ENCODE measurements at regions not wholly inside any gene's neighbourhood (a gene's known extent, or its start where the extent isn't known, plus 50 kb on each side); places are given as distances from the start of the nearest gene placed in this dataset.

- peak; percentile 58 for ATAC-seq (ENCODE audit: low read depth)
- peak overlapping the region; percentile 14 for H3K4me3 Mint-ChIP-seq
- H3K27me3 Mint-ChIP-seq = peaks cover 3% of the 10 kb centered on the region
- H3K27ac Mint-ChIP-seq = no peak overlapping the region
- H3K36me3 Mint-ChIP-seq = no peaks in the 10 kb centered on the region
- H3K9me3 Mint-ChIP-seq = no peaks in the 10 kb centered on the region
- DNase-seq (ENCODE audit: low spot score in 2 of 2) = peak; percentile 63 to 71
- peaks cover 16% of the 10 kb centered on the region for H3K4me1 Mint-ChIP-seq
Measured at GRCh38 chr14:101707068-101707842, 54.3 kb upstream of the PPP2R5C start.

GRCh38 chr14:101707863-101708620 is 53.5 kb upstream of the PPP2R5C start:
- Mint-ChIP-seq H3K4me3 (no peak overlapping the region), H3K9me3 (no peaks in the 10 kb centered on the region), H3K36me3 (no peaks in the 10 kb centered on the region), H3K27ac (no peak overlapping the region), H3K27me3 (peaks cover 3% of the 10 kb centered on the region), H3K4me1 (peaks cover 16% of the 10 kb centered on the region)
- DNase-seq (ENCODE audit: low spot score in 2 of 2) (no peak), ATAC-seq (ENCODE audit: low read depth) (no peak)

- ATAC-seq (ENCODE audit: low read depth) = no peak
Measured at GRCh38 chr14:101708853-101709532, 52.5 kb upstream of the PPP2R5C start.

GRCh38 chr14:101709533-101709881 is 52.0 kb upstream of the PPP2R5C start:
- peaks cover 5% of the 10 kb centered on the region for H3K27me3 Mint-ChIP-seq
- peaks cover 1% of the 10 kb centered on the region for H3K9me3 Mint-ChIP-seq
- H3K36me3 Mint-ChIP-seq = no peaks in the 10 kb centered on the region
- no peak overlapping the region for H3K4me3 Mint-ChIP-seq
- H3K27ac Mint-ChIP-seq = no peak overlapping the region
- no peak for ATAC-seq (ENCODE audit: low read depth)
- H3K4me1 Mint-ChIP-seq = peaks cover 14% of the 10 kb centered on the region
- DNase-seq (ENCODE audit: low spot score in 2 of 2) = no peak

More at GRCh38 chr14:101708853-101709532, 52.5 kb upstream of the PPP2R5C start:
- Mint-ChIP-seq H3K27ac (no peak overlapping the region), H3K9me3 (peaks cover 1% of the 10 kb centered on the region), H3K4me1 (peaks cover 16% of the 10 kb centered on the region), H3K4me3 (no peak overlapping the region), H3K27me3 (peaks cover 3% of the 10 kb centered on the region), H3K36me3 (no peaks in the 10 kb centered on the region)
- no peak for DNase-seq (ENCODE audit: low spot score in 2 of 2)

GRCh38 chr14:101709962-101710931 is 51.3 kb upstream of the PPP2R5C start:
- no peak overlapping the region for H3K27ac Mint-ChIP-seq
- no peaks in the 10 kb centered on the region for H3K36me3 Mint-ChIP-seq
- ATAC-seq (ENCODE audit: low read depth) (no peak), DNase-seq (ENCODE audit: low spot score in 2 of 2) (no peak)
- peaks cover 7% of the 10 kb centered on the region for H3K27me3 Mint-ChIP-seq
- peaks cover 1% of the 10 kb centered on the region for H3K9me3 Mint-ChIP-seq
- no peak overlapping the region for H3K4me3 Mint-ChIP-seq
- peaks cover 13% of the 10 kb centered on the region for H3K4me1 Mint-ChIP-seq

- Mint-ChIP-seq H3K4me3 (no peak overlapping the region), H3K4me1 (peaks cover 11% of the 10 kb centered on the region), H3K27me3 (peaks cover 8% of the 10 kb centered on the region), H3K27ac (no peak overlapping the region), H3K36me3 (no peaks in the 10 kb centered on the region), H3K9me3 (peaks cover 1% of the 10 kb centered on the region)
- DNase-seq (ENCODE audit: low spot score in 2 of 2) (no peak), ATAC-seq (ENCODE audit: low read depth) (no peak)
Measured at GRCh38 chr14:101711041-101711856, 50.3 kb upstream of the PPP2R5C start.
